Neural cell (in vitro differentiated cells): ENCODE measurements at regions not wholly inside any gene's neighbourhood (a gene's known extent, or its start where the extent isn't known, plus 50 kb on each side); places are given as distances from the start of the nearest gene placed in this dataset.

Experiments used
- H2AFZ ChIP-seq: fragments of 200-600, 300-800 bp; sonication (generic), shearing (Covaris generic); 2 replicates; pipeline ENCODE4 v1.6.0; 2014; ENCODE audit warnings: low read depth, mild to moderate bottlenecking, antibody characterized with exemption, low read length, moderate library complexity
- H3F3A ChIP-seq: fragments of 200-600 bp; shearing (Covaris generic); 2 replicates; pipeline ENCODE4 v1.6.1; 2016; ENCODE audit warnings: mild to moderate bottlenecking, moderate library complexity, mixed read lengths, antibody characterized with exemption, low read length; ENCODE audit not compliant: insufficient read depth, poor library complexity, severe bottlenecking
- H3K27ac ChIP-seq: fragments of 200-600, 300-800 bp; sonication (generic), shearing (Covaris generic); 2 replicates; pipeline ENCODE4 v1.5.1; 2014; ENCODE audit warnings: mild to moderate bottlenecking, low read length, moderate library complexity
- H3K27me3 ChIP-seq: fragments of 300-800, 200-600 bp; sonication (generic), shearing (Covaris generic); 2 replicates; pipeline ENCODE4 v1.6.0; 2014; ENCODE audit warnings: mild to moderate bottlenecking, low read depth, low read length, moderate library complexity; ENCODE audit not compliant: insufficient read depth
- H3K36me3 ChIP-seq: fragments of 300-800, 200-600 bp; sonication (generic), shearing (Covaris generic); 2 replicates; pipeline ENCODE4 v1.5.1; 2014; ENCODE audit warnings: mild to moderate bottlenecking, antibody characterized with exemption, low read length, moderate library complexity; ENCODE audit not compliant: insufficient read depth
- H3K4me2 ChIP-seq: fragments of 300-800, 200-600 bp; sonication (generic), shearing (Covaris generic); 2 replicates; pipeline ENCODE4 v1.6.0; 2014; ENCODE audit warnings: mild to moderate bottlenecking, low read length
- H3K4me3 ChIP-seq: fragments of 300-800, 200-600 bp; sonication (generic), shearing (Covaris generic); 2 replicates; pipeline ENCODE4 v1.5.1; 2014; ENCODE audit warnings: mild to moderate bottlenecking, low read length, moderate library complexity
- H3K79me2 ChIP-seq: fragments of 200-600 bp; shearing (Covaris generic); replicated peaks from 2 replicates; pipeline ENCODE4 v1.6.0; 2014; ENCODE audit warnings: mild to moderate bottlenecking, low read length, moderate library complexity; ENCODE audit not compliant: insufficient read depth
- H3K9ac ChIP-seq: fragments of 300-800, 200-600 bp; sonication (generic), shearing (Covaris generic); 2 replicates; pipeline ENCODE4 v1.6.1; 2016; ENCODE audit warnings: mild to moderate bottlenecking, low read length, mixed read lengths
- H3K9me2 ChIP-seq: fragments of 200-600 bp; shearing (Covaris generic); 2 replicates; pipeline ENCODE4 v1.6.1; 2016; ENCODE audit warnings: mild to moderate bottlenecking, low read length, mixed read lengths; ENCODE audit not compliant: insufficient read depth
- H3K9me3 ChIP-seq: fragments of 200-600, 300-800 bp; sonication (generic), shearing (Covaris generic); 2 replicates; pipeline ENCODE4 v1.6.1; 2016; ENCODE audit warnings: mild to moderate bottlenecking, mixed run types, low read length, moderate library complexity, mixed read lengths
- H4K20me1 ChIP-seq: fragments of 200-600 bp; shearing (Covaris generic); 2 replicates; pipeline ENCODE4 v1.6.1; 2016; ENCODE audit warnings: mild to moderate bottlenecking, mixed run types; ENCODE audit not compliant: insufficient read depth
- CTCF ChIP-seq: fragments of 450-650 bp; IDR thresholded peaks from 2 replicates; pipeline ENCODE4 v1.5.1; 2014; ENCODE audit warnings: antibody characterized with exemption, mild to moderate bottlenecking, moderate library complexity; ENCODE audit not compliant: poor library complexity, severe bottlenecking
- EP300 ChIP-seq: fragments of 450-650 bp; conservative IDR thresholded peaks from 2 replicates; pipeline ENCODE4 v1.6.1; 2014; ENCODE audit warnings: antibody characterized with exemption, mild to moderate bottlenecking, moderate library complexity; ENCODE audit not compliant: poor library complexity, severe bottlenecking
- EZH2 ChIP-seq: fragments of 200-600, 300-800 bp; shearing (Covaris generic), sonication (generic); IDR thresholded peaks from 2 replicates; pipeline ENCODE4 v1.6.1; 2014; ENCODE audit warnings: antibody characterized with exemption, low read length, borderline replicate concordance, mild to moderate bottlenecking; ENCODE audit not compliant: insufficient read depth, poor library complexity, severe bottlenecking
- MXI1 ChIP-seq: fragments of 450-650 bp; conservative IDR thresholded peaks from 2 replicates; pipeline ENCODE4 v1.6.1; 2014; ENCODE audit warnings: antibody characterized with exemption, mild to moderate bottlenecking; ENCODE audit not compliant: poor library complexity, severe bottlenecking
- POLR2AphosphoS5 ChIP-seq: IDR thresholded peaks from 2 replicates; pipeline ENCODE4 v1.6.1; 2012
- RAD21 ChIP-seq: fragments of 450-650 bp; conservative IDR thresholded peaks from 2 replicates; pipeline ENCODE4 v1.6.1; 2014; ENCODE audit warnings: antibody characterized with exemption, mild to moderate bottlenecking, moderate library complexity
- REST ChIP-seq: IDR thresholded peaks from 2 replicates; pipeline ENCODE4 v1.6.1; 2012; ENCODE audit warnings: borderline replicate concordance
- SMC3 ChIP-seq: fragments of 450-650 bp; conservative IDR thresholded peaks from 2 replicates; pipeline ENCODE4 v1.6.1; 2014; ENCODE audit warnings: antibody characterized with exemption, mild to moderate bottlenecking, moderate library complexity; ENCODE audit not compliant: poor library complexity
- TAF1 ChIP-seq: IDR thresholded peaks from 2 replicates; pipeline ENCODE4 v1.6.1; 2012; ENCODE audit warnings: low read depth

- Histone ChIP-seq H3K4me2 (no peak overlapping the region), H2AFZ (no peak overlapping the region), H3K9me2 (no peaks in the 10 kb centered on the region), H3K79me2 (no peaks in the 10 kb centered on the region), H4K20me1 (no peaks in the 10 kb centered on the region), H3K4me3 (no peak overlapping the region), H3K27me3 (no peaks in the 10 kb centered on the region), H3K36me3 (no peaks in the 10 kb centered on the region), H3K9me3 (no peaks in the 10 kb centered on the region), H3F3A (no peaks in the 10 kb centered on the region), H3K9ac (no peak overlapping the region), H3K27ac (no peak overlapping the region)
- TF ChIP-seq RAD21 (no peak), CTCF (no peak), SMC3 (no peak), POLR2AphosphoS5 (no peak), EZH2 (no peak), TAF1 (no peak), MXI1 (no peak), REST (no peak), EP300 (no peak)
Measured at GRCh38 chr5:100142607-100143006, 392.6 kb upstream of the FAM174A start.

- H3K27ac ChIP-seq = no peak overlapping the region
- H3K4me2 ChIP-seq = no peak overlapping the region
- no peaks in the 10 kb centered on the region for H3K36me3 ChIP-seq
- H3K27me3 ChIP-seq = no peaks in the 10 kb centered on the region
- H2AFZ ChIP-seq = no peak overlapping the region
- H3K9me2 ChIP-seq = no peaks in the 10 kb centered on the region
- H3K79me2 ChIP-seq = no peaks in the 10 kb centered on the region
- H3K9ac ChIP-seq = no peak overlapping the region
- no peaks in the 10 kb centered on the region for H4K20me1 ChIP-seq
- TF ChIP-seq RAD21 (no peak), EZH2 (no peak), SMC3 (no peak), CTCF (no peak), EP300 (no peak), MXI1 (no peak), TAF1 (no peak), POLR2AphosphoS5 (no peak), REST (no peak)
- no peaks in the 10 kb centered on the region for H3F3A ChIP-seq
- H3K4me3 ChIP-seq = no peak overlapping the region
- no peaks in the 10 kb centered on the region for H3K9me3 ChIP-seq
Measured at GRCh38 chr5:100131161-100131560, 404.0 kb upstream of the FAM174A start.
